ENCODE measurements at regions not wholly inside any gene's neighbourhood (a gene's known extent, or its start where the extent isn't known, plus 50 kb on each side); places are given as distances from the start of the nearest gene placed in this dataset.

- no CpG with 5 or more reads among the region's 1 CpG for WGBS (ENCODE audit: insufficient coverage, insufficient read length)
- Histone ChIP-seq H3K36me3 (ENCODE audit: control insufficient read depth, insufficient read depth, low read length) (no peaks in the 10 kb centered on the region), H3K27me3 (ENCODE audit: control insufficient read depth, insufficient read depth, low read length) (no peaks in the 10 kb centered on the region), H3K27ac (ENCODE audit: low read length) (no peak overlapping the region), H3K4me3 (ENCODE audit: low read length) (no peak overlapping the region), H3K4me1 (ENCODE audit: control insufficient read depth, insufficient read depth, low read length) (no peaks in the 10 kb centered on the region), H3K9me3 (ENCODE audit: control insufficient read depth, insufficient read depth, low read length) (no peaks in the 10 kb centered on the region)
- DNase-seq (ENCODE audit: low read depth, low spot score): no peak
Measured at GRCh38 chr5:125634216-125634835, 788.9 kb upstream of the GRAMD2B start.

DNA sequence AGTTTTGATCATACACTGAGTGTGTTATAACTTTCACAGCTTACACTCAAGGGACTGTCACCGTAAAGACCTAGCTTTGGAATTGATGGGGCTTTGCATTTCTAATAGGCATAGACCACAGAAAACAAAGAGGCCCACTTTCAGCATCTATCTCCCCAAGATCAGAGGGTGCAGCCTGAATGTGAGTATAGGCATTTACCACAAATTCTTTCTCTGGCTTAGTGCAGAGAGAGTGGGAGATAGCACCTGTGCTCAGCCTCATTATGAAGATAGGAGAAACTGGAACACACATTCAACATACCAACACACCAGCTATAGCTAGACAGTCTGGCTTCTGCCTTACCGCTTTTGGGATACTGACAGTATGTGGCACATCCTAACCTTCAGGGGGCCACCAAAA lies 783.4 kb upstream of the GRAMD2B start:
- no peak overlapping the region for H3K27ac ChIP-seq (ENCODE audit: low read length)
- no peak overlapping the region for H3K4me3 ChIP-seq (ENCODE audit: low read length)
- no peaks in the 10 kb centered on the region for H3K27me3 ChIP-seq (ENCODE audit: control insufficient read depth, insufficient read depth, low read length)
- H3K9me3 ChIP-seq (ENCODE audit: control insufficient read depth, insufficient read depth, low read length): no peaks in the 10 kb centered on the region
- no peak for DNase-seq (ENCODE audit: low read depth, low spot score)
- no peaks in the 10 kb centered on the region for H3K4me1 ChIP-seq (ENCODE audit: control insufficient read depth, insufficient read depth, low read length)
- no peaks in the 10 kb centered on the region for H3K36me3 ChIP-seq (ENCODE audit: control insufficient read depth, insufficient read depth, low read length)
- WGBS (ENCODE audit: insufficient coverage, insufficient read length): no CpG with 5 or more reads among the region's 2 CpGs

DNA sequence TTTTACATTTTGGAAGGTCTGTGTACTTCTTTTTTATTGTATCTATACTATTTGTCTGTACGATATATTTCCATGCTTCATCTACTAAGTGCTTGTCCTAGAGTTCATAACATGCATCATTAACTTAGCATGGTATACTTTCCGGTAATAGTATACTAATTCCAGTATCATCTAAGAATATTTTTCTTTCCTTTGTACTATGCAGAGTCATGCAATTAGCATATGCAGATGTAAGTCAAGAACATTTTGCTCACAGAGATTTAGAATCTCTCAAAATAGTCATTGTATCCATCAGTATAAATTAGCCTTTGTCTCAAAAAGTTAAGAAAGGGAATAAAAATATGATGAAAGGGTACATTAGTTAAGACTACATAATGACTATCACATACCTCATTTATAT lies 770.4 kb upstream of the GRAMD2B start:
- DNase-seq (ENCODE audit: low read depth, low spot score): no peak
- Histone ChIP-seq H3K27ac (ENCODE audit: low read length) (no peak overlapping the region), H3K4me3 (ENCODE audit: low read length) (no peak overlapping the region), H3K27me3 (ENCODE audit: control insufficient read depth, insufficient read depth, low read length) (no peaks in the 10 kb centered on the region), H3K4me1 (ENCODE audit: control insufficient read depth, insufficient read depth, low read length) (no peaks in the 10 kb centered on the region), H3K9me3 (ENCODE audit: control insufficient read depth, insufficient read depth, low read length) (no peaks in the 10 kb centered on the region), H3K36me3 (ENCODE audit: control insufficient read depth, insufficient read depth, low read length) (no peaks in the 10 kb centered on the region)
- no CpG with 5 or more reads among the region's 2 CpGs for WGBS (ENCODE audit: insufficient coverage, insufficient read length)

DNA sequence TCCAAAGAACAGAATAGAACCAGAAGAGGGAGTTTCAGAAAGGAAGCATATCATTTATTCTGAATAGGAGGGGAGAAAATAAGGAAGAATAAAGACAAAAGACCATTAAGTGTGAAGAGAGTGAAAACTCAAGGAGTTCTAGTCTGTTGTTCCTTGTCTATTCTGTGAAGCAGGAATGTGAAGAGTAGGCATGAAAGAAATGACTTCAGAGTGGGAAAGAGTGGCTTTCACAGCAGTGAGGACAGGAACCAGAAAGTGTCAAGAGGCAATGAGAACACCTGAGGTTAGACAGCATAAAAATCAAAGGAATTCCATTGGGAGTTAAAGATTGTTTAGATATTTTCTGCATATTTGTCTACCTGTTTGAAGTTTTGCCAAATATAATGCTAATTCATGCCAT lies 768.8 kb upstream of the GRAMD2B start:
- no peak for DNase-seq (ENCODE audit: low read depth, low spot score)
- H3K27me3 ChIP-seq (ENCODE audit: control insufficient read depth, insufficient read depth, low read length): no peaks in the 10 kb centered on the region
- no peak overlapping the region for H3K27ac ChIP-seq (ENCODE audit: low read length)
- no peaks in the 10 kb centered on the region for H3K9me3 ChIP-seq (ENCODE audit: control insufficient read depth, insufficient read depth, low read length)
- H3K4me3 ChIP-seq (ENCODE audit: low read length): no peak overlapping the region
- no peaks in the 10 kb centered on the region for H3K36me3 ChIP-seq (ENCODE audit: control insufficient read depth, insufficient read depth, low read length)
- H3K4me1 ChIP-seq (ENCODE audit: control insufficient read depth, insufficient read depth, low read length): no peaks in the 10 kb centered on the region; the same call in 1 of the 2 replicates

DNA sequence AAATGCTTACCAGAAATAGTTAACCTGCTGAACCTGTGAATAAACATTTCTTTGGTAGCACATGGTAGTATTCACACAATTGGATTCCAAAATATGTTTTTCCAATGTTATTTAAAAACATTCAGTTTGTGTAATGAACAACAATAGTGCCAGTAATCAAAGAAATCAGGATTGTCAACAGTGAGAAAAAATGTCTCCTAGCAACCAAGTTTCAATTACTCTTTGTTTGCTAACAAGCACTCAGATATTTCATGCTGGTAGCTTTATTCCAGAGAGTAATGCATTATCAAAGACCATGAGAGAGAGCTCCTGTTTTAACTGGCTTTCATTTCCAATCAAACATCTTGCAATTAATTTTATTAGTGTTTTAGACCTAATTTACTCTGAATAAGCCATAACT lies 768.1 kb upstream of the GRAMD2B start:
- no peaks in the 10 kb centered on the region; the same call in 1 of the 2 replicates for H3K4me1 ChIP-seq (ENCODE audit: control insufficient read depth, insufficient read depth, low read length)
- H3K27me3 ChIP-seq (ENCODE audit: control insufficient read depth, insufficient read depth, low read length): no peaks in the 10 kb centered on the region
- H3K27ac ChIP-seq (ENCODE audit: low read length): no peak overlapping the region
- DNase-seq (ENCODE audit: low read depth, low spot score): no peak
- no peaks in the 10 kb centered on the region for H3K36me3 ChIP-seq (ENCODE audit: control insufficient read depth, insufficient read depth, low read length)
- H3K9me3 ChIP-seq (ENCODE audit: control insufficient read depth, insufficient read depth, low read length): no peaks in the 10 kb centered on the region
- H3K4me3 ChIP-seq (ENCODE audit: low read length): no peak overlapping the region

DNA sequence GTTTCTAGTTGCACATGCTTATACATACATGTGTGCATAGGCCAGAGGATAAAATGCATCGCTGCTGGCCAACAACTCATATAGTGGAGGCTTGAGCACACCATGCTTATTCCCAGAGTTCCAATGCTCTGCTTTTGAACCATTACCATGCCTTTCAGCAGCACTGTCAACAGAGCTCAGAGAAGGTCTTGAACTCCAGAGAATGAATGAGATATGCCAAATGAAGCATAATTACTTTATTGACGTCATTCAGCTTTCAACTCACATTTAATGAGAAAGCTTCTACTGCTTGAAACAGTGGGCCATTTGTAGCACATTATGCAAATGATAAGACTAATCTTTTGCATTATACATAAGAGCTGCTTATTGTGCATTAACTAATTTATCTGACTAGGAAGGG lies 765.3 kb upstream of the GRAMD2B start:
- no peaks in the 10 kb centered on the region for H3K27me3 ChIP-seq (ENCODE audit: control insufficient read depth, insufficient read depth, low read length)
- WGBS (ENCODE audit: insufficient coverage, insufficient read length): no CpG with 5 or more reads among the region's 2 CpGs
- H3K9me3 ChIP-seq (ENCODE audit: control insufficient read depth, insufficient read depth, low read length): no peaks in the 10 kb centered on the region
- no peaks in the 10 kb centered on the region; the same call in 1 of the 2 replicates for H3K4me1 ChIP-seq (ENCODE audit: control insufficient read depth, insufficient read depth, low read length)
- no peaks in the 10 kb centered on the region for H3K36me3 ChIP-seq (ENCODE audit: control insufficient read depth, insufficient read depth, low read length)
- no peak overlapping the region for H3K27ac ChIP-seq (ENCODE audit: low read length)
- H3K4me3 ChIP-seq (ENCODE audit: low read length): no peak overlapping the region
- no peak for DNase-seq (ENCODE audit: low read depth, low spot score)

DNA sequence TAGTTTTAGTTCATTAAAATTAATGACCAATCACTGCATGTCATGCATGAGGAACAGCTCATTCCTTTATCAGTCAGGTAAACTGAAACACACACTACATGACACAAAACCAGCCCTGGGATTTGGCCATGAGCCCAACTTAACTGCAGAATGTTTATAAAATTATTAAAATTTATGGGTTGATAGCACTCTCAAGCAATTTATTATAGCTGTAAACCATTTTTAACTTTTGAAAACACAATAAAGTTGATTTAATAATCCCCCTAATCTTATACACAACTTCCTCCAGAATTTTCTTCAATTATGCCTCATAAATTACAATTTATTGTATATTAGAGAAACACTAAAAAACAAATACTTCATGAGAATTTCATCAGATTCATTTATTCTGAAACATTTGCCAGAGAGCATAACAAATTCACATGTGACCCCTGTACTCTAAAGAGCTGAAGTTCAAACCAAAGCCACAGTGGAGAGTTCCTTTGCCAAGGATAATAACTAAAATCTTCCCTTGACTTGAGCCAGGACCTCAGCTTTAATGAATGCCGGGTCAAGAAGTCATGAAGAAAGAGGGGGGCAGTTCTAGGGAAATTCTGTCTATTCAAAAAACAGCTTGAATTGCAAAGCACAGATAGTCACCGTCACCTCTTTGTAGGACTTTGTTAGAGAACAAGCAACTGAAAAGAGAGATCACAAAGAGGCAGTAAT lies 763.7 kb upstream of the GRAMD2B start:
- no peaks in the 10 kb centered on the region; the same call in 1 of the 2 replicates for H3K4me1 ChIP-seq (ENCODE audit: control insufficient read depth, insufficient read depth, low read length)
- no peak overlapping the region for H3K27ac ChIP-seq (ENCODE audit: low read length)
- no peaks in the 10 kb centered on the region for H3K9me3 ChIP-seq (ENCODE audit: control insufficient read depth, insufficient read depth, low read length)
- no peak for DNase-seq (ENCODE audit: low read depth, low spot score)
- WGBS (ENCODE audit: insufficient coverage, insufficient read length): no CpG with 5 or more reads among the region's 2 CpGs
- H3K4me3 ChIP-seq (ENCODE audit: low read length): no peak overlapping the region
- no peaks in the 10 kb centered on the region for H3K27me3 ChIP-seq (ENCODE audit: control insufficient read depth, insufficient read depth, low read length)
- no peaks in the 10 kb centered on the region for H3K36me3 ChIP-seq (ENCODE audit: control insufficient read depth, insufficient read depth, low read length)

DNA sequence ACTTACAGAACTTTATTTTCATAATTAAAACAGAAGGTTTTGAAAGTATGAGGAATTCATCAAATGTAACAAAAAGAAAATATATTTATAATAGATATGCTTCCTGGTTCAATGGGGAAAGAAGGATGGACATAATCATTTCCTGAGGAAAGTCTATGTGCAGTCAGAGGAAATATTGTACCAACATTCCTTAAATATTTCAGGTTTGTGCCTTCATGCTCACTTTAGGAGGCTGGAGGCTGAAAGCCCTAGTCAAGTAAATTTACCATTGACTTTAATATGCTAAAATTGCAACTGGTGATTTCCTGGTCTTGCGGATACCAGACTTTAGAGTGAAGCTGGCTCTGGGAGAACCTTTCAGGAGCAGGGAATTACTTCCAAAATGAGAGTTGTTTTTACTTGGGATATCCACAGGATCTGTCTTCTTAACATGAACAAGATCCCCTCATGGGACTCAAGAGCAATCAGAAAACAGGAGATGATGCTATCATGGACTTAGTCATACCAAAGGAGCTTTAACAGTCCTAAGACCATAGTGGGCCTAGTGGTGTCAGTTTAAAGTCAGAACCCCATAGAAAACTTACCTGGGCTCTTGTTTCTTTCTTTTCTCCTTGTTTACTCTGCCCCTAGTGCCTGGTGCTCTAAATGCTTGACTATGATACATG lies 762.8 kb upstream of the GRAMD2B start:
- Histone ChIP-seq H3K4me3 (ENCODE audit: low read length) (no peak overlapping the region), H3K36me3 (ENCODE audit: control insufficient read depth, insufficient read depth, low read length) (no peaks in the 10 kb centered on the region), H3K27me3 (ENCODE audit: control insufficient read depth, insufficient read depth, low read length) (no peaks in the 10 kb centered on the region), H3K9me3 (ENCODE audit: control insufficient read depth, insufficient read depth, low read length) (no peaks in the 10 kb centered on the region), H3K27ac (ENCODE audit: low read length) (no peak overlapping the region), H3K4me1 (ENCODE audit: control insufficient read depth, insufficient read depth, low read length) (no peaks in the 10 kb centered on the region; the same call in 1 of the 2 replicates)
- no peak for DNase-seq (ENCODE audit: low read depth, low spot score)
- WGBS (ENCODE audit: insufficient coverage, insufficient read length): no CpG with 5 or more reads among the region's 1 CpG

DNA sequence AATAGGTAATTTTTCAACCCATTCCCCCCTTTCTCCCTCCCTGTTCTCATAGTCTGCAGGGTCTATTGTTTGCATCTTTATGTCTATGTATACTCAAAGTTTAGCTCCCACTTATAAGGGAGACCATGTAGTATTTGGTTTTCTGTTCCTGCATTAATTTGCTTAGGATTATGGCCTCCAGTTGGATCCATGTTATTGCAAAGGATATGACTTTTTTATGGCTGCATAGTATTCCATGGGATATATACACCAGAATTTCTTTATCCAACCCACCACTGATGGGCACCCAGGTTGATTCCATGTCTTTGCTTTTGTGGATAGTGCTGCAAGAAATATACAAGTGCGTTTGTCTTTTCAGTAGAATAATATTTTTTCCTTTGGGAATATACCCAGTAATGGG lies 761.6 kb upstream of the GRAMD2B start:
- WGBS (ENCODE audit: insufficient coverage, insufficient read length): no CpG with 5 or more reads among the region's 1 CpG
- Histone ChIP-seq H3K4me1 (ENCODE audit: control insufficient read depth, insufficient read depth, low read length) (no peaks in the 10 kb centered on the region; the same call in 1 of the 2 replicates), H3K27me3 (ENCODE audit: control insufficient read depth, insufficient read depth, low read length) (no peaks in the 10 kb centered on the region)

DNA sequence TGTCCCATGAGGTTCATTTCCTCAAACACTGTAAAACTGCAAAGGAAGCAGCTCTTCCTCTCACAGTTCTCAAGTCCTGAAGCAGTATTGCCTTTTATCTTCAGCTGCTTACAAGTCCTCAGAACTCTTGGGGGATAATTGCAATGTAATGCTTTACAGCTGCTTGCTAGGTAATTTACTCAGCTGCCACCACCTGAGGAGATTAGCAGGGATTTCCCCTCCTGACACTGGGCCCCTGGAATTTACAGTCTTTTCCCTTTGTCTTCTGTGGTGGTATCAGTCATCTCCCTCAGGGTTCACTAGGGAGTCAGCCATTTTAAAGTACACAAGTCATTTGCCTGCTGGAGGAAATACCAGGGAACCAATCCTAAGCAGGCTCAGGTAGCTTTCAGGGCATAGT lies 754.3 kb upstream of the GRAMD2B start:
- H3K4me3 ChIP-seq (ENCODE audit: low read length): no peak overlapping the region
- no peaks in the 10 kb centered on the region for H3K27me3 ChIP-seq (ENCODE audit: control insufficient read depth, insufficient read depth, low read length)
- H3K27ac ChIP-seq (ENCODE audit: low read length): no peak overlapping the region
- no peaks in the 10 kb centered on the region for H3K4me1 ChIP-seq (ENCODE audit: control insufficient read depth, insufficient read depth, low read length)
- H3K9me3 ChIP-seq (ENCODE audit: control insufficient read depth, insufficient read depth, low read length): no peaks in the 10 kb centered on the region
- no peaks in the 10 kb centered on the region for H3K36me3 ChIP-seq (ENCODE audit: control insufficient read depth, insufficient read depth, low read length)
- no peak for DNase-seq (ENCODE audit: low read depth, low spot score)

More for the DNA sequence above, 761.6 kb upstream of the GRAMD2B start:
- Histone ChIP-seq H3K27ac (ENCODE audit: low read length) (no peak overlapping the region), H3K9me3 (ENCODE audit: control insufficient read depth, insufficient read depth, low read length) (no peaks in the 10 kb centered on the region), H3K4me3 (ENCODE audit: low read length) (no peak overlapping the region), H3K36me3 (ENCODE audit: control insufficient read depth, insufficient read depth, low read length) (no peaks in the 10 kb centered on the region)
- DNase-seq (ENCODE audit: low read depth, low spot score): no peak
